ENCODE measurements at regions not wholly inside any gene's neighbourhood (a gene's known extent, or its start where the extent isn't known, plus 50 kb on each side); places are given as distances from the start of the nearest gene placed in this dataset.

DNA sequence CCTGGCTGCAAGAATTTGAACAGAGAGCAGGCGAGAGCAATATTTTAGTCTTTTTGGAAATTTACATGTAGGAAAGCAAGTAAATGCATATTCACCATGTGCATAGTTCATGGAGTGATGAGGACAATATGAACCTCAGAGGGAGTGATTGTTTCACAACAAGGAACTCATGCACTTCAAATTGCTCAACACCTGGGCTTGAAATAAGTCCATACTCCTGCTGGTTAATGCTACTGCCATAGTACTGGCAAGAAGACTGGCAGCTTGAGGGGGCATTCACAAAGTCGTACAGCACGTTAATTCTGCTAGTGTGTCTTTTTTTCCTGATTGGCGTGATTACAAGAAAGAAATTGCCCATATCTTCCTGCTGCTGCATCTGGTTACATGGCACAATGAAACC, 267.6 kb downstream of the PCDH17 start:
- TF ChIP-seq POLR2A (IDR thresholded peaks at IDR 0.05; ENCODE audit: low read depth, low read length) (no peak), POLR2AphosphoS5 (IDR thresholded peaks at IDR 0.05; ENCODE audit: low read depth, low read length) (no peak)

All from GM12892 (cell line).